Amniotic epithelial cell (primary cell): ENCODE measurements at regions not wholly inside any gene's neighbourhood (a gene's known extent, or its start where the extent isn't known, plus 50 kb on each side); places are given as distances from the start of the nearest gene placed in this dataset.

Experiments
- DNase-seq: peaks from one replicate; pipeline ENCODE4 v3.0.0-alpha.2; 2010; ENCODE audit warnings: low read depth

DNA sequence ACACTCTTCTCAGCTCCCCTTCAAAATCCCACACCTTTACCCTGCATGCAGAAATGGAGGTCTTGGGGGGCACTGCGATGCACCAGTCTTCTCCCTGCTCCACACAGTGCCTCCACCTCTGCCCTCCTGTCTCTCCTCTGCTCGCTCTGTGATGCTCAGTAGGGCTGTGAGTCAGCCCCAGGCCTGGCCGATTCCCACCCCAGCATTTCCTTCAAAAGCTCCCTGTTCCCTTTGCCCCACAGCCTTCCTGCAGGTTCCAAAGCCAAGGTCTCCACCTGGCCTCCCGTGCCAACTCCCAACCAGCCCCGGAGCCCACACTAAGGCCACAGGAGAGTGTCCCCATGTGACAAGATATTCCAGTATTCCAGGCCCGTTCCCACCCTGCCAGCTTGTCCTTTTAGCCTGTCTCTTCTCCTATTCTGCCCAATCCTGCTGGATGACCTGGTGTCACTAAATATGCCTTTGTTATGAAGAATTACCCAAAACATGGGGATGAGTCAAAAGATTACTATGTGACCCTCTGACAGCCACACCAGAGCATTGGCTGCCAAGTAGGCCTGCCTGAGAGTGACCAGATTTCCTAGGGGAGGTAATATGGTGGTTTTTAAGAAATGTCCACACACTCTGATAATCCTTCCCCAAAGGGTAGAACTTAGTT, 118.9 kb upstream of the NXT1 start:
- peak; percentile 23 for DNase-seq

GRCh38 chr20:23230766-23231385, 119.7 kb upstream of the NXT1 start:
- no peak for DNase-seq

- no peak for DNase-seq
Measured at GRCh38 chr20:23229989-23230388, 120.6 kb upstream of the NXT1 start.

DNA sequence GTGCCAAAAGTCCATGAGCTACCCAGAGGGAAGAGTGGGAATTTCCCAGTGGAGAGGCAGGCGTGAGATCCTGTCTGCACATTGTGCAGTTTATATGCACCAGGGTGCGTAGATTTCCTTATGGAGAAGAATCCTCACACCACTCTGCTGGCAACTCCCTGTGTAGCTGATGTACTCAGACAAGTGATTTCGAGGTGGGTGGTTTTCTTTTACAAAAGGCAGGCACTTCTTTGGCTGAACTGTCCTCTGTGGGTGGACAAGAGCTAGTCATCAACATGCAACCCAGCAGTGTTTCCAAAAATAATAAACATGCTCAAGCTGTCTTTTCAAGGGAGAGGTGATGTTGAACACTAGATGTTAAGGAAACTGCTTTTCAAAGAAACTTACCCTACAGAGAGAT, 121.7 kb upstream of the NXT1 start:
- peak; percentile 79 for DNase-seq

GRCh38 chr20:23227976-23228375, 122.6 kb upstream of the NXT1 start:
- DNase-seq = peak; percentile 12

- DNase-seq = no peak
Measured at GRCh38 chr20:23227274-23227673, 123.3 kb upstream of the NXT1 start.

- DNase-seq = peak; percentile 79
Measured at GRCh38 chr20:23226612-23227265, 123.9 kb upstream of the NXT1 start.

GRCh38 chr20:23225407-23226060, 125.1 kb upstream of the NXT1 start:
- DNase-seq = peak; percentile 100

DNA sequence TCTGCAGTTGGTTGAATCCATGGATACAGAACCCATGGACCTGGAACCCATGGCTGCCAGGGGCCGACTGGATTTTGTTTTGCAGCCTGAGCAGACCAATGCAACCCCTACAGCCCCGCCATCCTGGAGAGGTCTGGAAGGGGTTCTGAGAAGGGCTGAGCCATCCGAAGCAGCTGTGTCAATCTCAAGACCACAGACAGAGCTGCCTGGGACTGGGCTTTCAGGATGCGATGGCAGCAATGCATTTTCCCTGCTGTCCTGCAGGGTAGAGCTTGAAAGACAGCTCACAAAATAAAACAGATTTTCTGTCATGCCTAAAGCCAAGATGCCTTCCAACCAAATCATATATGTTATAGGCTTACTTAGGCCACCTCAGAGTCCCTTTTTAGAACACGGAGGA, 125.8 kb upstream of the NXT1 start:
- peak; percentile 12 for DNase-seq

GRCh38 chr20:23223908-23224580, 126.5 kb upstream of the NXT1 start:
- DNase-seq = no peak

GRCh38 chr20:23222531-23223200, 127.9 kb upstream of the NXT1 start:
- no peak for DNase-seq

DNA sequence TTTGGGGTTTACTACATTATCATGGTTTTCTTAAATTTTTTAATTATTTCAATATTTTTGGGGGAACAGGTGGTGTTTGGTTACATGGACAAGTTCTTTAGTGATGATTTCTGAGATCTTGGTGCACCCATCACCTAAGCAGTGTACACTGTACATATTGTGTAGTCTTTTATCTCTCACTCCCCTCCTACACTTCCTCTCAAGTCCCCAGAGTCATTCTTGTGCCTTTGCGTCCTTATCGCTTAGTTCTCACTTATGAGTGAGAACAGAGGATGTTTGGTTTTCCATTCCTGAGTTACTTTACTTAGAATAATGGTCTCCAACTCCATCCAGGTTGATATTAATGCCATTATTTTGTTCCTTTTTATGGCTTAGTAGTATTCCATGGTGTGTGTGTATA, 130.9 kb upstream of the CD93 start:
- DNase-seq = no peak

GRCh38 chr20:23215344-23215995, 129.3 kb upstream of the CD93 start:
- no peak for DNase-seq

DNA sequence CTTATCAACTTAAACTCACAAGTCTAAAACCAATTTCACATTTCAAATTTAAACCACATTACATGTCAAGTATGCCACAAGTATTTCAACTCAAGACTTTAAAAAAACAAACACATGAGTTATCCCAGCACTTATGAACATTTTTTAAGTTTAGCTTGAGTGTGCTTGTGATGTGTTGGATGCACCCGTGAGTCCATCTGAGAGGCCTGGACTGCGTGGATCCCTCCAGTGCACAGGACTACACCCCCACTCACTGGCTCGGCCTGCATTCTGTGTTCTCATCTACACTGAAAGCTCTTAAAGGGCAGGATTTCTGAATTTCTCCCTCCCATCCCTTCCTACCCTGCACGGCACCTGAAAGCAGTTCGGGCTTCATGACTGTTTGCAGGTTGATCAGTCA, 128.8 kb upstream of the CD93 start:
- peak; percentile 15 for DNase-seq

DNA sequence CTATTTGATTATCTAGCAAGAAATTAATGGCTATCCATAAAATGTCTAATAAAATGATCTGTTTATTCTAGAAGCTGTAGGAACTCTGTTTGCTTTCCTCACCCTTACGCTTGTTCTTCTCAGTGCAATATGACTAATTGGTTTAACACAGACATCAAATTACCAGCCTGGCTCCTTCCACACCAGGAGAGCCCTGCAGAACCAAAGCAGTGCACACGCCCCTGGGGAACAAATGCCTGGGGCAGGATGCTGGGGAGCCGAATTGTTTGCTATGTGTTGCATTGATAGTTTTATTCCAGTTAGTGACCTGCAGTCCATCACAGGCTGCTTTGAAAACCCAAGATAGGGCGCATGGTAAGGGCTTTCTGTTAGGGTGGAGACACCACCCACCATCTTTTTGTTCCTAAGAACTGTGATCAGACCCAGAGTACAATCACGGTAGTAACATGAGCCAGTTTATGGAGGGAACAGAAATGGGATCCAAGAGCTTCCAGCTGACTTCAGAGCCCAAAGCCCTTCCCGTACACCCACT, 126.4 kb upstream of the CD93 start:
- no peak for DNase-seq

- no peak for DNase-seq
Measured at GRCh38 chr20:23212011-23212410, 125.9 kb upstream of the CD93 start.

GRCh38 chr20:23211164-23211563, 125.0 kb upstream of the CD93 start:
- DNase-seq = no peak

- DNase-seq = no peak
Measured at GRCh38 chr20:23207826-23208540, 121.9 kb upstream of the CD93 start.

- DNase-seq = no peak
Measured at GRCh38 chr20:23206995-23207394, 120.9 kb upstream of the CD93 start.

GRCh38 chr20:23206061-23206460, 119.9 kb upstream of the CD93 start:
- no peak for DNase-seq
